Left ventricle myocardium inferior (tissue), 1 donor: ENCODE measurements at regions not wholly inside any gene's neighbourhood (a gene's known extent, or its start where the extent isn't known, plus 50 kb on each side); places are given as distances from the start of the nearest gene placed in this dataset.

ENCODE experiments used
- DNase-seq: peaks from one replicate; pipeline ENCODE4 v3.0.0-alpha.2; 2020
- H3K27ac ChIP-seq: fragments of 200-600 bp; replicated peaks from 2 replicates; pipeline ENCODE4 v1.8.0; 2021
- H3K27me3 ChIP-seq: fragments of 200-600 bp; 2 replicates; pipeline ENCODE4 v1.8.0; 2021; ENCODE audit warnings: low read depth
- H3K36me3 ChIP-seq: fragments of 200-600 bp; 2 replicates; pipeline ENCODE4 v1.8.0; 2021
- H3K4me1 ChIP-seq: fragments of 200-600 bp; 2 replicates; pipeline ENCODE4 v1.8.0; 2021
- H3K4me3 ChIP-seq: fragments of 200-600 bp; 2 replicates; pipeline ENCODE4 v1.8.0; 2021; ENCODE audit warnings: mild to moderate bottlenecking, moderate library complexity
- H3K9me3 ChIP-seq: fragments of 200-600 bp; replicated peaks from 2 replicates; pipeline ENCODE4 v1.8.0; 2021
- intact Hi-C: fragments of 100-400 bp; cut with micrococcal nuclease; formaldehyde crosslinking; loops from one replicate; pipeline ENCODE4 v1.11.0; 2022
- TF ChIP-seq, protein P1 (sequence below): fragments of 200-600 bp; IDR thresholded peaks from 2 replicates; pipeline ENCODE4 v1.8.0; 2021; ENCODE audit warnings: antibody characterized with exemption, mild to moderate bottlenecking, borderline replicate concordance
- donor health status: DM: no; HTN: yes; CAD: no; lungs with severe emphysema.

DNA sequence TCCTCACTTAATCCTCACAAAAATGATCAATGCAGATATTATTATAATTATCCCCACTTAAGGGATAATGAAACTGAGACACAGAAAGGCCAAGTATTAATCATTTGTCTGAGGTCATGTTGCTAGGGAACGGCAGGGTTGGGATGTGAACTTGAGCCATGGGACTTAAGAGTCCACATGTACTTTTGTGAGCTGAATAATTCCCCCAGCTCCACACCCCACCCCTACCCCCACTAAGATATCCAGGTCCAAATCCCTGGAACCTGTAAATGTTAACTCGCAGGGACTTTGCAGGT, 290.5 kb upstream of the GADL1 start:
- intact Hi-C loops, result no loop called here
- H3K9me3 ChIP-seq, result no peaks in the 10 kb centered on the region
- H3K4me3 ChIP-seq, result no peak overlapping the region
- H3K36me3 ChIP-seq, result no peaks in the 10 kb centered on the region
- TF ChIP-seq, protein P1, sequence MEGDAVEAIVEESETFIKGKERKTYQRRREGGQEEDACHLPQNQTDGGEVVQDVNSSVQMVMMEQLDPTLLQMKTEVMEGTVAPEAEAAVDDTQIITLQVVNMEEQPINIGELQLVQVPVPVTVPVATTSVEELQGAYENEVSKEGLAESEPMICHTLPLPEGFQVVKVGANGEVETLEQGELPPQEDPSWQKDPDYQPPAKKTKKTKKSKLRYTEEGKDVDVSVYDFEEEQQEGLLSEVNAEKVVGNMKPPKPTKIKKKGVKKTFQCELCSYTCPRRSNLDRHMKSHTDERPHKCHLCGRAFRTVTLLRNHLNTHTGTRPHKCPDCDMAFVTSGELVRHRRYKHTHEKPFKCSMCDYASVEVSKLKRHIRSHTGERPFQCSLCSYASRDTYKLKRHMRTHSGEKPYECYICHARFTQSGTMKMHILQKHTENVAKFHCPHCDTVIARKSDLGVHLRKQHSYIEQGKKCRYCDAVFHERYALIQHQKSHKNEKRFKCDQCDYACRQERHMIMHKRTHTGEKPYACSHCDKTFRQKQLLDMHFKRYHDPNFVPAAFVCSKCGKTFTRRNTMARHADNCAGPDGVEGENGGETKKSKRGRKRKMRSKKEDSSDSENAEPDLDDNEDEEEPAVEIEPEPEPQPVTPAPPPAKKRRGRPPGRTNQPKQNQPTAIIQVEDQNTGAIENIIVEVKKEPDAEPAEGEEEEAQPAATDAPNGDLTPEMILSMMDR, result no peak
- DNase-seq, result no peak
- no peaks in the 10 kb centered on the region for H3K4me1 ChIP-seq
- peaks cover 20% of the 10 kb centered on the region for H3K27me3 ChIP-seq
- no peak overlapping the region for H3K27ac ChIP-seq

DNA sequence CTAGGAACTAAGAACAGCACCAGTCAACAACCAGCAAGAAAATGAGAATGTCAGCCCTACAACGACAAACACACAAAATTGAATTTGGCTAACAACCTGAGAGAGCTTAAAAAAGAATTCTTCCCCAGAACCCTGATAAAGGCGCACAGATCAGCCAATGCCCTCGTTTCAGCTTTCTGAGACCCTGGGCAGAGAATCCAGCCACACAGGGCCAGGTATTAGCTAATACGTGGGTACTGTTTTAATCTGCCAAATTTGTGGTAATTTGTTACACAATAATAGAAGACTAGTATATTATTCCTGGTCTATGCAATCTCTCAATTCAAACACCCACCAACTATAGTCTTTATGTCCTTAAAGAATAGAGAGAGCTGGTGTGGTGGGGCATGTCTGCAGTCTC, 291.6 kb upstream of the GADL1 start:
- TF ChIP-seq, protein P1, result no peak

DNA sequence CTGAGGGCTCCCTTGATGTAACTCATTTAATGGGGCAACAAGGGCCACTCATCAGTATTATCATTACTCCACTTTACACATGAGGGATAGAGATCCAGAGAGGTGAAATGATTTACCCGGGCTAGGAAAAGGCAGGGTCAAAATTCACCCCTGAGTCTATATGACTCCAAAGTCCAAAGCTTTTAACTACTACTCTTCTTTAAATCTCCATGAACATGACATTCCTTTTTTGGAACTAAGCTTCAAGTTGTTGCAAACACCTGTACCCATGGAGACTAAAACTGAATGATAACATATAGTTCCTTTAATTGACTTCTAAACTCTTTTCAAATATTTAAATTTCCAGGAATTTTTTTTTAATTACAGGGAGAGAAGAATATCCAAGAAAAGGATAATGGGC, 292.9 kb upstream of the GADL1 start:
- Histone ChIP-seq H3K36me3 (no peaks in the 10 kb centered on the region), H3K4me1 (no peaks in the 10 kb centered on the region), H3K9me3 (no peaks in the 10 kb centered on the region), H3K4me3 (no peak overlapping the region), H3K27me3 (peaks cover 22% of the 10 kb centered on the region), H3K27ac (no peak overlapping the region)
- intact Hi-C loops, result no loop called here
- TF ChIP-seq, protein P1, result no peak
- DNase-seq, result no peak

More for the DNA sequence above, 291.6 kb upstream of the GADL1 start:
- Histone ChIP-seq H3K9me3 (no peaks in the 10 kb centered on the region), H3K27ac (no peak overlapping the region), H3K4me3 (no peak overlapping the region), H3K36me3 (no peaks in the 10 kb centered on the region), H3K27me3 (peaks cover 22% of the 10 kb centered on the region), H3K4me1 (no peaks in the 10 kb centered on the region)
- DNase-seq, result no peak
- intact Hi-C loops, result no loop called here

DNA sequence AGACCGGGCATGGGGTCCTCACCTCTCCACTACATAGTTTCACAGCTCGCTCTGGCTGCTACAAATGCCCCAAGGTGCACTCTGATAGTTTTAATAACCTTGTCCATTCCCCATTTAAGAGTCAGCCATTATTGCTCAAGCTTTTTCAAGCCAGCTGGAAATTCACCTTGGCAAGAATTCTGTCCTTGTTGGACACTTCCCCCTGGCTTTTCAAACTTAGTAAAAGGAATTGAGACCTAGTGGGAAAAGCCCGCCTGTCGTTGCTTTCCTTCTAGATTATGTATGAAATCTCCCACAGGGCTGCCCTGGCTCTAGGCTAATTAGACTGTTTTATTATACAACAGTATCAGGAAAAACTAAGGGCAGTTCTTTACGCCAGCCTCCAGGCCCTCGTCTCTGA, 293.7 kb upstream of the GADL1 start:
- H3K4me3 ChIP-seq, result no peak overlapping the region
- peak overlapping the region; percentile 31 for H3K27ac ChIP-seq
- DNase-seq, result peak; percentile 15
- H3K27me3 ChIP-seq, result peaks cover 17% of the 10 kb centered on the region
- no peaks in the 10 kb centered on the region for H3K9me3 ChIP-seq
- no peaks in the 10 kb centered on the region for H3K4me1 ChIP-seq
- intact Hi-C loops, result no loop called here
- no peaks in the 10 kb centered on the region for H3K36me3 ChIP-seq
- TF ChIP-seq, protein P1, result no peak

DNA sequence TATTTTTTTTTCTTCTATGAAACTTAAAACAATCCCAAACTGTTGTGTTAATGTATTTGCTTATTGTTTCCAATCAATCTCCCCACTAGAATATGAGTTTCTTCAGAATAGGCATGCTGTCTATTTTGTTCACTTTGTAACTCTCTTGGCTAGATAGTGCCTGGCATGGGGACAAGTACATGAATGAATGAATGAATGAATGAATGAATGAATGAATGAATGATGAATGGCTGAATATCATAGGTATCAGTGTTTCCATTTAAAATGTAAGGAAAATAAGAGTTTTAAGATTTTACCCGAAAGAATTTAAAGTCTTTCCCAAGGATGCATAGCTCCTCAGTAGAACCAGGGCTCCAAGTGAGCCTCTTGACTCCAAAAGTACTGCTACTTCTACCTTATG, 294.9 kb upstream of the GADL1 start:
- no peaks in the 10 kb centered on the region for H3K36me3 ChIP-seq
- H3K9me3 ChIP-seq, result no peaks in the 10 kb centered on the region
- no peak for DNase-seq
- intact Hi-C loops, result no loop called here
- no peak overlapping the region for H3K27ac ChIP-seq
- H3K4me1 ChIP-seq, result no peaks in the 10 kb centered on the region
- peaks cover 17% of the 10 kb centered on the region for H3K27me3 ChIP-seq
- TF ChIP-seq, protein P1, result no peak
- H3K4me3 ChIP-seq, result no peak overlapping the region

DNA sequence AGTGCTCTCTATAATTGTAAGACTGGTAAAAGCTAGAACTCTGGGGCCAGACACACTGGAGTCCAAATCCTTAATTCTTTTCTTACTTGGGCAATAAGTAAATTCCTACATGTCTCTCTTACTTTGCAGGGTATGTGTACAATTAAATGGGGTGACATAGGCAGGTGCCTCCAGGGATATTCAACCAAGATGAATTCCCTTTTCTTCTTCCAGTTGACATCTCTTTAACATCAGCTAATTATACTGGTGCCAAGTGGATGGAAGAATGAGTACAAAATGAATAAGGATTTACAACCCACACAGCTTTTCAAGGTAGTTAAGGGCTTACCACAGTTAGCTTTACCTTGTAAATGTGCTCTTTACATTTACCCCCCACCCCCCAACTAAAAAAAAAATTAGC, 295.5 kb upstream of the GADL1 start:
- no peaks in the 10 kb centered on the region for H3K4me1 ChIP-seq
- no peaks in the 10 kb centered on the region for H3K36me3 ChIP-seq
- peaks cover 17% of the 10 kb centered on the region for H3K27me3 ChIP-seq
- intact Hi-C loops, result no loop called here
- H3K4me3 ChIP-seq, result no peak overlapping the region
- TF ChIP-seq, protein P1, result no peak
- no peaks in the 10 kb centered on the region for H3K9me3 ChIP-seq
- no peak for DNase-seq
- H3K27ac ChIP-seq, result no peak overlapping the region
